Liver (tissue), 8 donors: ENCODE measurements at regions not wholly inside any gene's neighbourhood (a gene's known extent, or its start where the extent isn't known, plus 50 kb on each side); places are given as distances from the start of the nearest gene placed in this dataset.

Experiments
- DNase-seq: peaks from one replicate; pipeline ENCODE4 v3.0.0-alpha.2; 2017; ENCODE audit warnings: low spot score
- H3K27ac ChIP-seq, 2 donors: one replicate each; pipeline ENCODE4 v1.7.0; 2013; ENCODE audit warnings: inconsistent platforms in 2 of 2, low read length in 2 of 2, control low read depth in 1 of 2, low read depth in 1 of 2, mild to moderate bottlenecking in 1 of 2
- H3K27me3 ChIP-seq, 4 donors: one replicate each; pipeline versions ENCODE4 v1.6.1 to v1.7.0; 2013; ENCODE audit warnings: low read length in 3 of 4, inconsistent platforms in 1 of 4, mild to moderate bottlenecking in 1 of 4, moderate library complexity in 1 of 4; ENCODE audit not compliant: control insufficient read depth in 4 of 4, insufficient read depth in 4 of 4
- H3K36me3 ChIP-seq, 4 donors: one replicate each; pipeline versions ENCODE4 v1.6.1 to v1.7.0; 2013; ENCODE audit warnings: low read length in 3 of 4, mild to moderate bottlenecking in 3 of 4, low read depth in 1 of 4, moderate library complexity in 1 of 4; ENCODE audit not compliant: control insufficient read depth in 4 of 4, insufficient read depth in 3 of 4
- H3K4me1 ChIP-seq, 4 donors: one replicate each; pipeline versions ENCODE4 v1.6.1 to v1.7.0; 2013; ENCODE audit warnings: low read length in 3 of 4, mild to moderate bottlenecking in 3 of 4, moderate library complexity in 1 of 4; ENCODE audit not compliant: control insufficient read depth in 4 of 4, insufficient read depth in 4 of 4
- H3K4me3 ChIP-seq, 3 donors: one replicate each; pipeline versions ENCODE4 v1.6.1 to v1.7.0; 2013; ENCODE audit warnings: low read length in 3 of 3, control low read depth in 1 of 3, low read depth in 1 of 3, mild to moderate bottlenecking in 1 of 3
- H3K9ac ChIP-seq, 2 donors: one replicate each; pipeline ENCODE4 v1.7.0; 2013; ENCODE audit warnings: low read length in 2 of 2, mild to moderate bottlenecking in 2 of 2, moderate library complexity in 2 of 2, control low read depth in 1 of 2, low read depth in 1 of 2
- H3K9me3 ChIP-seq, 4 donors: one replicate each; pipeline versions ENCODE4 v1.6.1 to v1.7.0; 2013; ENCODE audit warnings: low read length in 3 of 4; ENCODE audit not compliant: control insufficient read depth in 4 of 4
- ATF3 ChIP-seq: IDR thresholded peaks from 2 replicates; pipeline ENCODE4 v1.6.1; 2016; ENCODE audit warnings: antibody characterized with exemption
- CTCF ChIP-seq: fragments of 150-350 bp; IDR thresholded peaks from 2 replicates; pipeline ENCODE4 v1.5.1; 2017; ENCODE audit warnings: improper control_type of control experiment, low read depth, low read length; ENCODE audit not compliant: missing input control
- EGR1 ChIP-seq, 2 donors: IDR thresholded peaks; 2 replicates each; pipeline ENCODE4 v1.6.1; 2016 to 2018; ENCODE audit warnings: antibody characterized with exemption in 2 of 2, low read depth in 2 of 2
- FOXA1 ChIP-seq: IDR thresholded peaks from 2 replicates; pipeline ENCODE4 v1.6.1; 2016; ENCODE audit warnings: antibody characterized with exemption
- FOXA2 ChIP-seq: IDR thresholded peaks from 2 replicates; pipeline ENCODE4 v1.6.1; 2016; ENCODE audit warnings: antibody characterized with exemption
- GABPA ChIP-seq, 2 donors: IDR thresholded peaks in 1 of 2; conservative IDR thresholded peaks in 1 of 2; 2 replicates each; pipeline ENCODE4 v1.6.1; 2016; ENCODE audit warnings: antibody characterized with exemption in 2 of 2, mild to moderate bottlenecking in 1 of 2, moderate library complexity in 1 of 2
- HNF4A ChIP-seq, 2 donors: conservative IDR thresholded peaks; 2 replicates each; pipeline ENCODE4 v1.6.1; 2016; ENCODE audit warnings: antibody characterized with exemption in 2 of 2, mild to moderate bottlenecking in 2 of 2
- HNF4G ChIP-seq: IDR thresholded peaks from 2 replicates; pipeline ENCODE4 v1.6.1; 2016; ENCODE audit warnings: antibody characterized with exemption
- JUND ChIP-seq, 2 donors: IDR thresholded peaks; 2 replicates each; pipeline ENCODE4 v1.6.1; 2016; ENCODE audit warnings: antibody characterized with exemption in 2 of 2
- MAX ChIP-seq: IDR thresholded peaks from 2 replicates; pipeline ENCODE4 v1.6.1; 2016; ENCODE audit warnings: antibody characterized with exemption
- NR2F2 ChIP-seq: IDR thresholded peaks from 2 replicates; pipeline ENCODE4 v1.6.1; 2016; ENCODE audit warnings: antibody characterized with exemption
- RAD21 ChIP-seq, 2 donors: IDR thresholded peaks; 2 replicates each; pipeline ENCODE4 v1.6.1; 2016; ENCODE audit warnings: antibody characterized with exemption in 2 of 2, mild to moderate bottlenecking in 2 of 2
- REST ChIP-seq: IDR thresholded peaks from 2 replicates; pipeline ENCODE4 v1.6.1; 2016; ENCODE audit warnings: antibody characterized with exemption, mild to moderate bottlenecking
- RXRA ChIP-seq, 2 donors: IDR thresholded peaks; 2 replicates each; pipeline ENCODE4 v1.6.1; 2017 to 2018; ENCODE audit warnings: antibody characterized with exemption in 2 of 2, mild to moderate bottlenecking in 1 of 2
- SP1 ChIP-seq: IDR thresholded peaks from 2 replicates; pipeline ENCODE4 v1.6.1; 2018; ENCODE audit warnings: antibody characterized with exemption, mild to moderate bottlenecking
- TAF1 ChIP-seq: conservative IDR thresholded peaks from 2 replicates; pipeline ENCODE4 v1.6.1; 2016; ENCODE audit warnings: antibody characterized with exemption, mild to moderate bottlenecking
- YY1 ChIP-seq: IDR thresholded peaks from 2 replicates; pipeline ENCODE4 v1.6.1; 2016; ENCODE audit warnings: antibody characterized with exemption, mild to moderate bottlenecking
- ZBTB33 ChIP-seq: IDR thresholded peaks from 2 replicates; pipeline ENCODE4 v1.6.1; 2016; ENCODE audit warnings: antibody characterized with exemption
- WGBS: extraction: QIAGEN DNeasy Blood & Tissue Kit; methylation state at CpG from one replicate; pipeline ENCODE4 v1.1.7; 2013; 5-methylcytosine and 5-hydroxymethylcytosine counted together
- donor health status: healthy.
- donor health status: healthy.
- donor health status: healthy.
- donor health status: healthy.
- donor health status: healthy.

- no peak for TF ChIP-seq ATF3
Measured at GRCh38 chr3:189042832-189043231, 128.9 kb upstream of the TPRG1 start (continued).

- H3K27ac ChIP-seq, result no peak overlapping the region
- H3K9ac ChIP-seq, result no peak overlapping the region
- no peaks in the 10 kb centered on the region for H3K27me3 ChIP-seq
- H3K9me3 ChIP-seq, result no peaks in the 10 kb centered on the region
- no peak overlapping the region for H3K4me3 ChIP-seq
- WGBS, result 86% methylated on average over 7 of the region's 7 CpGs
- TF ChIP-seq SP1 (no peak), REST (no peak), RXRA (IDR thresholded peaks at IDR 0.05) (no peak), YY1 (no peak), ATF3 (no peak), FOXA1 (no peak), ZBTB33 (no peak), CTCF (no peak), JUND (IDR thresholded peaks at IDR 0.05) (no peak), FOXA2 (no peak), EGR1 (IDR thresholded peaks at IDR 0.05; ENCODE audit: low read depth in 2 of 2) (no peak), RAD21 (IDR thresholded peaks at IDR 0.05) (no peak), NR2F2 (no peak), HNF4A (conservative IDR thresholded peaks at IDR 0.05) (no peak), HNF4G (no peak), GABPA (IDR thresholded peaks at IDR 0.05 in 1 of 2, conservative IDR thresholded peaks at IDR 0.05 in 1 of 2) (no peak), MAX (no peak), TAF1 (no peak)
- peaks cover 4 to 17% (median 6%) of the 10 kb centered on the region in 4 donors for H3K36me3 ChIP-seq
- H3K4me1 ChIP-seq, result no peaks in the 10 kb centered on the region
- no peak for DNase-seq
Measured at GRCh38 chr3:189049458-189050236, 122.1 kb upstream of the TPRG1 start.
